HG03439 (cell line): ENCODE measurements at regions not wholly inside any gene's neighbourhood (a gene's known extent, or its start where the extent isn't known, plus 50 kb on each side); places are given as distances from the start of the nearest gene placed in this dataset.

Source experiments
- ATAC-seq: cut with Tn5 transposase; IDR thresholded peaks from one replicate; pipeline ENCODE4 v1.9.1; 2021; ENCODE audit warnings: mild to moderate bottlenecking, moderate library complexity; ENCODE audit not compliant: unreplicated experiment

GRCh38 chr5:105030153-105030552 is 1467.6 kb upstream of the NUDT12 start:
- no peak for ATAC-seq

- ATAC-seq: no peak
Measured at GRCh38 chr5:105015098-105015497, 1452.5 kb upstream of the NUDT12 start.

- no peak for ATAC-seq
Measured at GRCh38 chr5:104998572-104998971, 1436.0 kb upstream of the NUDT12 start.

GRCh38 chr5:104998169-104998568 is 1435.6 kb upstream of the NUDT12 start:
- ATAC-seq: no peak

GRCh38 chr5:104987074-104987473 is 1424.5 kb upstream of the NUDT12 start:
- ATAC-seq: no peak

GRCh38 chr5:104977529-104977928 is 1414.9 kb upstream of the NUDT12 start:
- no peak for ATAC-seq

- ATAC-seq: no peak
Measured at GRCh38 chr5:104967806-104968410, 1405.3 kb upstream of the NUDT12 start.

GRCh38 chr5:104965006-104965405 is 1402.4 kb upstream of the NUDT12 start:
- no peak for ATAC-seq

- ATAC-seq: no peak
Measured at GRCh38 chr5:104955479-104955878, 1392.9 kb upstream of the NUDT12 start.

- no peak for ATAC-seq
Measured at GRCh38 chr5:104952876-104953275, 1390.3 kb upstream of the NUDT12 start.

- ATAC-seq: no peak
Measured at GRCh38 chr5:104951829-104952228, 1389.2 kb upstream of the NUDT12 start.

- no peak for ATAC-seq
Measured at GRCh38 chr5:104947076-104947475, 1384.5 kb upstream of the NUDT12 start.

GRCh38 chr5:104942735-104943134 is 1380.1 kb upstream of the NUDT12 start:
- ATAC-seq: no peak

GRCh38 chr5:104941030-104941645 is 1378.5 kb upstream of the NUDT12 start:
- ATAC-seq: no peak

GRCh38 chr5:104937598-104937997 is 1375.0 kb upstream of the NUDT12 start:
- no peak for ATAC-seq

GRCh38 chr5:104932431-104932830 is 1369.8 kb upstream of the NUDT12 start:
- ATAC-seq: no peak

GRCh38 chr5:104928906-104929520 is 1366.4 kb upstream of the NUDT12 start:
- ATAC-seq: no peak

GRCh38 chr5:104915226-104915625 is 1352.6 kb upstream of the NUDT12 start:
- ATAC-seq: no peak

- no peak for ATAC-seq
Measured at GRCh38 chr5:104914536-104915070, 1352.0 kb upstream of the NUDT12 start.

GRCh38 chr5:104913841-104914281 is 1351.3 kb upstream of the NUDT12 start:
- ATAC-seq: no peak

GRCh38 chr5:104909803-104910202 is 1347.2 kb upstream of the NUDT12 start:
- ATAC-seq: no peak

GRCh38 chr5:104904561-104904960 is 1342.0 kb upstream of the NUDT12 start:
- ATAC-seq: no peak
